ENCODE measurements at regions not wholly inside any gene's neighbourhood (a gene's known extent, or its start where the extent isn't known, plus 50 kb on each side); places are given as distances from the start of the nearest gene placed in this dataset.

DNA sequence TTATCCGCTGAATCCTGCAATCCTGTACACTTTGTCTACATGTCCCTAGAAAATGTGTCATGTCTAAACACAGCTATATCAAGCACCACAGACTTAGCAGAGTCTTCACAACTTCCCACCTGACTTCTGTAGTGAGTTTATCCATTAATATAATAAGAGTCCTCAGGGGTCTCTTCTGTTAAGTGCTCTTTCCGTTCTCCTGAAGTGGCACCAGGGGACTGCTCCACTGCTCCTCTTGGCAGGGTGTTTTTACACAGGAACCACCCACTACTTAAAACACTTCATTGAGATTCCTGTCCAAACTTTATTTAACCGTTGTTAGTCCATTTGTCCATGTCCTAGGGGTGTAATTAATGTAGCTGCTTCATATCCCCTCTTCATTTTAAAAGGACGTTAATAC, 1000.4 kb downstream of the STPG2 start:
- TF ChIP-seq, protein P1, sequence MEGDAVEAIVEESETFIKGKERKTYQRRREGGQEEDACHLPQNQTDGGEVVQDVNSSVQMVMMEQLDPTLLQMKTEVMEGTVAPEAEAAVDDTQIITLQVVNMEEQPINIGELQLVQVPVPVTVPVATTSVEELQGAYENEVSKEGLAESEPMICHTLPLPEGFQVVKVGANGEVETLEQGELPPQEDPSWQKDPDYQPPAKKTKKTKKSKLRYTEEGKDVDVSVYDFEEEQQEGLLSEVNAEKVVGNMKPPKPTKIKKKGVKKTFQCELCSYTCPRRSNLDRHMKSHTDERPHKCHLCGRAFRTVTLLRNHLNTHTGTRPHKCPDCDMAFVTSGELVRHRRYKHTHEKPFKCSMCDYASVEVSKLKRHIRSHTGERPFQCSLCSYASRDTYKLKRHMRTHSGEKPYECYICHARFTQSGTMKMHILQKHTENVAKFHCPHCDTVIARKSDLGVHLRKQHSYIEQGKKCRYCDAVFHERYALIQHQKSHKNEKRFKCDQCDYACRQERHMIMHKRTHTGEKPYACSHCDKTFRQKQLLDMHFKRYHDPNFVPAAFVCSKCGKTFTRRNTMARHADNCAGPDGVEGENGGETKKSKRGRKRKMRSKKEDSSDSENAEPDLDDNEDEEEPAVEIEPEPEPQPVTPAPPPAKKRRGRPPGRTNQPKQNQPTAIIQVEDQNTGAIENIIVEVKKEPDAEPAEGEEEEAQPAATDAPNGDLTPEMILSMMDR (IDR thresholded peaks at IDR 0.05): no peak
- no peak for TF ChIP-seq POLR2A (IDR thresholded peaks at IDR 0.05)
